Prostate gland (tissue), 2 donors: ENCODE measurements at regions not wholly inside any gene's neighbourhood (a gene's known extent, or its start where the extent isn't known, plus 50 kb on each side); places are given as distances from the start of the nearest gene placed in this dataset.

ENCODE experiments used
- DNase-seq: peaks from one replicate; pipeline ENCODE4 v3.0.0-alpha.2; 2019; ENCODE audit warnings: low spot score
- H3K27ac ChIP-seq, 2 donors: fragments of 200-600 bp; sonication (generic); 2 replicates each; pipeline ENCODE4 v1.5.1; 2017 to 2019
- H3K27me3 ChIP-seq: fragments of 200-600 bp; sonication (generic); replicated peaks from 2 replicates; pipeline ENCODE4 v1.5.1; 2019; ENCODE audit not compliant: insufficient read depth
- H3K36me3 ChIP-seq, 2 donors: fragments of 200-600 bp; sonication (generic); 1 replicate in 1 of 2; 2 replicates in 1 of 2; pipeline versions ENCODE4 v1.5.1 to v1.8.1; 2017 to 2019
- H3K4me1 ChIP-seq: fragments of 200-600 bp; sonication (generic); replicated peaks from 2 replicates; pipeline ENCODE4 v1.5.1; 2019
- H3K4me3 ChIP-seq, 2 donors: fragments of 200-600 bp; sonication (generic); 2 replicates each; pipeline ENCODE4 v1.5.1; 2017 to 2019
- H3K9me3 ChIP-seq: fragments of 200-600 bp; sonication (generic); 2 replicates; pipeline ENCODE4 v1.5.1; 2017
- CTCF ChIP-seq, 4 experiments: fragments of 200-600 bp in 2 of 4; fragments of 450-650 bp in 2 of 4; sonication (generic) in 2 of 4; IDR thresholded peaks; 1 replicate in 3 of 4; 2 replicates in 1 of 4; pipeline ENCODE4 v1.5.1; 2016 to 2019; ENCODE audit warnings: antibody characterized with exemption in 4 of 4, mild to moderate bottlenecking in 2 of 4, moderate library complexity in 2 of 4
- POLR2A ChIP-seq: fragments of 450-650 bp; IDR thresholded peaks from one replicate; pipeline ENCODE4 v1.6.1; 2016; ENCODE audit warnings: antibody characterized with exemption, mild to moderate bottlenecking
- POLR2AphosphoS5 ChIP-seq: sonication (generic); formaldehyde crosslinking; IDR thresholded peaks from one replicate; pipeline ENCODE4 v1.6.1; 2017; ENCODE audit warnings: antibody characterized with exemption
- WGBS: methylation state at CpG from one replicate; pipeline ENCODE4 v1.1.5; 2018; 5-methylcytosine and 5-hydroxymethylcytosine counted together
- intact Hi-C: fragments of 100-400 bp; cut with DNase I; formaldehyde crosslinking; loops from one replicate; pipeline ENCODE4 v1.14.2; 2022

- TF ChIP-seq POLR2A (no peak), POLR2AphosphoS5 (no peak), CTCF (IDR thresholded peaks at IDR 0.05) (no peak)
- Histone ChIP-seq H3K9me3 (no peaks in the 10 kb centered on the region), H3K27ac (no peak overlapping the region), H3K27me3 (no peaks in the 10 kb centered on the region), H3K4me3 (no peak overlapping the region), H3K36me3 (no peaks in the 10 kb centered on the region), H3K4me1 (no peaks in the 10 kb centered on the region)
- DNase-seq, result no peak
- intact Hi-C loops, result no loop called here
- WGBS, result 80% methylated on average over 3 of the region's 3 CpGs
These were observed 310.0 kb downstream of the HRH4 start for GRCh38 chr18:24770311-24771024.

- no peaks in the 10 kb centered on the region for H3K36me3 ChIP-seq
- TF ChIP-seq POLR2AphosphoS5 (no peak), POLR2A (no peak), CTCF (IDR thresholded peaks at IDR 0.05) (no peak)
- H3K4me3 ChIP-seq, result no peak overlapping the region
- intact Hi-C loops, result no loop called here
- no peaks in the 10 kb centered on the region for H3K4me1 ChIP-seq
- H3K27me3 ChIP-seq, result no peaks in the 10 kb centered on the region
- no peak for DNase-seq
- H3K9me3 ChIP-seq, result no peaks in the 10 kb centered on the region
- H3K27ac ChIP-seq, result no peak overlapping the region
These were observed 310.9 kb downstream of the HRH4 start for GRCh38 chr18:24771300-24771699.

- H3K36me3 ChIP-seq, result no peaks in the 10 kb centered on the region
- intact Hi-C loops, result no loop called here
- no peak for DNase-seq
- H3K27me3 ChIP-seq, result no peaks in the 10 kb centered on the region
- WGBS, result 94% methylated on average over 2 of the region's 2 CpGs
- H3K4me1 ChIP-seq, result no peaks in the 10 kb centered on the region
- no peak overlapping the region for H3K27ac ChIP-seq
- no peak overlapping the region for H3K4me3 ChIP-seq
- no peaks in the 10 kb centered on the region for H3K9me3 ChIP-seq
- TF ChIP-seq POLR2AphosphoS5 (no peak), POLR2A (no peak), CTCF (IDR thresholded peaks at IDR 0.05) (no peak)
These were observed 312.7 kb downstream of the HRH4 start for GRCh38 chr18:24773101-24773500.

GRCh38 chr18:24776019-24776418 is 315.6 kb downstream of the HRH4 start:
- H3K4me1 ChIP-seq, result no peaks in the 10 kb centered on the region
- H3K9me3 ChIP-seq, result no peaks in the 10 kb centered on the region
- intact Hi-C loops, result no loop called here
- TF ChIP-seq POLR2AphosphoS5 (no peak), CTCF (IDR thresholded peaks at IDR 0.05) (no peak), POLR2A (no peak)
- DNase-seq, result no peak
- H3K36me3 ChIP-seq, result no peaks in the 10 kb centered on the region
- no peak overlapping the region for H3K4me3 ChIP-seq
- no peak overlapping the region for H3K27ac ChIP-seq
- H3K27me3 ChIP-seq, result no peaks in the 10 kb centered on the region

GRCh38 chr18:24778810-24779418 is 318.5 kb downstream of the HRH4 start:
- DNase-seq, result no peak
- H3K36me3 ChIP-seq, result no peaks in the 10 kb centered on the region
- WGBS, result 75% methylated on average over 6 of the region's 6 CpGs
- no peaks in the 10 kb centered on the region for H3K4me1 ChIP-seq
- intact Hi-C loops, result no loop called here
- no peaks in the 10 kb centered on the region for H3K9me3 ChIP-seq
- H3K27me3 ChIP-seq, result no peaks in the 10 kb centered on the region
- no peak overlapping the region for H3K27ac ChIP-seq
- H3K4me3 ChIP-seq, result no peak overlapping the region
- no peak for TF ChIP-seq POLR2AphosphoS5
